Endothelial cell of umbilical vein (primary cell): ENCODE measurements at regions not wholly inside any gene's neighbourhood (a gene's known extent, or its start where the extent isn't known, plus 50 kb on each side); places are given as distances from the start of the nearest gene placed in this dataset.

ENCODE experiments used
- BruUV-seq: library from RNA; stranded (reverse); fragments of 400-500 nt; replicated peaks from 2 replicates; lab custom pipeline; 2021; lab: Mats Ljungman, UMichigan
- CTCF ChIA-PET: fragments of 300-600, 350-600 bp; sonication (Branson Sonifier 250); formaldehyde crosslinking; loops from one replicate; lab custom pipeline; 2021; ENCODE audit warnings: antibody characterized with exemption, inconsistent platforms; lab: Charles Lee
- POLR2A ChIA-PET: fragments of 300-600, 350-600 bp; sonication (Branson Sonifier 250); formaldehyde crosslinking; loops from one replicate; lab custom pipeline; 2021; ENCODE audit warnings: antibody characterized with exemption, inconsistent platforms; lab: Charles Lee
- DNase-seq: peaks from one replicate; pipeline ENCODE4 v3.0.0-alpha.2; 2011; ENCODE audit warnings: low read depth, low spot score
- FAIRE-seq: peaks from 2 replicates; lab custom pipeline; 2011; peaks lifted over from hg19 to GRCh38; lab: Jason Lieb, UNC
- H2AFZ ChIP-seq: 2 replicates; pipeline ENCODE4 v1.6.0; 2012; ENCODE audit warnings: low read depth, low read length, control low read depth, inconsistent platforms
- H3K27ac ChIP-seq: 2 replicates; pipeline ENCODE4 v1.5.1; 2011; ENCODE audit warnings: low read depth, mild to moderate bottlenecking, control low read depth, low read length, moderate library complexity; ENCODE audit not compliant: insufficient read depth
- H3K27me3 ChIP-seq, 2 experiments: 2 replicates each; pipeline versions ENCODE4 v1.6.0 to v1.6.1; 2011; ENCODE audit warnings: low read length in 2 of 2, mixed read lengths in 1 of 2; ENCODE audit not compliant: control insufficient read depth in 2 of 2, insufficient read depth in 2 of 2
- H3K36me3 ChIP-seq, 2 experiments: 2 replicates in 1 of 2; 3 replicates in 1 of 2; pipeline ENCODE4 v1.5.1; 2011; ENCODE audit warnings: low read length in 2 of 2, mild to moderate bottlenecking in 1 of 2, moderate library complexity in 1 of 2; ENCODE audit not compliant: control insufficient read depth in 2 of 2, insufficient read depth in 2 of 2; ENCODE audit errors: extremely low read depth in 1 of 2
- H3K4me1 ChIP-seq: 3 replicates; pipeline ENCODE4 v1.5.1; 2011; ENCODE audit warnings: mild to moderate bottlenecking, low read length; ENCODE audit not compliant: control insufficient read depth, insufficient read depth; ENCODE audit errors: extremely low read depth
- H3K4me2 ChIP-seq: 2 replicates; pipeline ENCODE4 v1.6.1; 2011; ENCODE audit warnings: low read length, control low read depth, mixed read lengths; ENCODE audit not compliant: insufficient read depth
- H3K4me3 ChIP-seq, 3 experiments: fragments of 200-600 bp in 1 of 3; sonication (generic), shearing (Covaris generic) in 1 of 3; replicated peaks in 1 of 3; 2 replicates each; pipeline ENCODE4 v1.5.1; 2011 to 2016; ENCODE audit warnings: control low read depth in 3 of 3, low read length in 3 of 3, mild to moderate bottlenecking in 2 of 3, inconsistent platforms in 1 of 3, low read depth in 1 of 3, moderate library complexity in 1 of 3; ENCODE audit not compliant: insufficient read depth in 1 of 3
- H3K79me2 ChIP-seq: 2 replicates; pipeline ENCODE4 v1.6.0; 2012; ENCODE audit warnings: low read length, inconsistent platforms; ENCODE audit not compliant: control insufficient read depth, insufficient read depth
- H3K9ac ChIP-seq: replicated peaks from 2 replicates; pipeline ENCODE3; 2011; ENCODE audit warnings: low read length, control low read depth; ENCODE audit not compliant: insufficient read depth; ENCODE audit errors: extremely low read depth
- H3K9me1 ChIP-seq: replicated peaks from 3 replicates; pipeline ENCODE4 v1.6.0; 2011; ENCODE audit warnings: mild to moderate bottlenecking, low read length; ENCODE audit not compliant: control insufficient read depth, insufficient read depth; ENCODE audit errors: extremely low read depth
- H3K9me3 ChIP-seq: replicated peaks from 2 replicates; pipeline ENCODE4 v1.5.1; 2012; ENCODE audit warnings: low read length, inconsistent platforms; ENCODE audit not compliant: control insufficient read depth, insufficient read depth
- H4K20me1 ChIP-seq: replicated peaks from 2 replicates; pipeline ENCODE3; 2011; ENCODE audit warnings: mild to moderate bottlenecking, low read length; ENCODE audit not compliant: control insufficient read depth, insufficient read depth; ENCODE audit errors: extremely low read depth
- EZH2 ChIP-seq: IDR thresholded peaks from 2 replicates; pipeline ENCODE4 v1.6.1; 2012; ENCODE audit warnings: borderline replicate concordance, low read depth, mild to moderate bottlenecking, moderate library complexity, low read length, inconsistent platforms; ENCODE audit not compliant: severe bottlenecking
- FOS ChIP-seq: IDR thresholded peaks from 2 replicates; pipeline ENCODE4 v1.6.1; 2011; ENCODE audit warnings: mild to moderate bottlenecking, low read length, moderate library complexity, borderline replicate concordance; ENCODE audit not compliant: insufficient read depth
- GATA2 ChIP-seq: IDR thresholded peaks from 2 replicates; pipeline ENCODE4 v1.7.0; 2011; ENCODE audit warnings: low read depth, mild to moderate bottlenecking, moderate library complexity, mixed read lengths, low read length; ENCODE audit not compliant: insufficient read length, insufficient read depth
- JUN ChIP-seq: IDR thresholded peaks from 2 replicates; pipeline ENCODE4 v1.6.1; 2011; ENCODE audit warnings: borderline replicate concordance, low read depth; ENCODE audit not compliant: insufficient read length, insufficient read depth
- MYC ChIP-seq: IDR thresholded peaks from one replicate; pipeline ENCODE4 v1.6.1; 2011; ENCODE audit warnings: mild to moderate bottlenecking, low read depth, low read length
- POLR2A ChIP-seq: IDR thresholded peaks from 2 replicates; pipeline ENCODE4 v1.6.1; 2012; ENCODE audit warnings: low read depth, mild to moderate bottlenecking, control low read depth, low read length
- POLR2AphosphoS5 ChIP-seq: IDR thresholded peaks from 2 replicates; pipeline ENCODE4 v1.6.1; 2012; ENCODE audit warnings: low read depth, mild to moderate bottlenecking, control low read depth, low read length, moderate library complexity; ENCODE audit not compliant: insufficient read depth
- dilution Hi-C: fragments of 300-500 bp; cut with MboI; formaldehyde crosslinking; loops from one replicate; pipeline ENCODE4 v1.15.0; 2019; ENCODE audit warnings: low sequenced_read_pairs; ENCODE audit not compliant: extremely low pct_ligation_motif_present
- intact Hi-C: fragments of 100-400 bp; cut with micrococcal nuclease; formaldehyde crosslinking; loops from one replicate; pipeline ENCODE4 v1.10.0; 2022
- TF ChIP-seq, protein P1 (sequence below): IDR thresholded peaks from 2 replicates; pipeline ENCODE4 v1.6.1; 2011; ENCODE audit not compliant: insufficient read depth, insufficient read length
- TF ChIP-seq, protein P2 (sequence below), 2 donors: IDR thresholded peaks; 1 replicate in 1 of 2; 2 replicates in 1 of 2; pipeline ENCODE4 v1.5.1; 2011; ENCODE audit warnings: low read length in 2 of 2, mild to moderate bottlenecking in 2 of 2, moderate library complexity in 2 of 2, control low read depth in 1 of 2, inconsistent platforms in 1 of 2, low read depth in 1 of 2; ENCODE audit not compliant: insufficient read depth in 1 of 2; ENCODE audit errors: extremely low read depth in 1 of 2

DNA sequence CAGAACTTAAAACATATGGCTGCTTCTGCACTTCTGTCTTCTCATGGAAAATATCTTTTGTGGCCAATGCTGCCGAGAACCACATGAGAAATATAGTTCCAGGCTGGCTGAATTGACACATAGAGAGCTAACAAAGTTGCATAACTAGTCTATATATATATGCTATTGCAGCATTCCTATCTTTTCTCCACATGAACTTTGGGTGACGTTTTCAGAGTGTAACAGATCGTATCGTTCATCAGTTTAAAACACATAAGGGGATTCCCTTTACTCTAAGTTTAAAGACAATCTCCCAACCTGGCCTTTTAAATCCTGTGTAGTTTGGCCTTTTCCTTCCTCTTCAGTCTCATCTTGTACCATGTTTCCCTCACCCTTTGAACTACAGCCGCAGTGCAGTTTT is 394.2 kb upstream of the CBLB start:
- FAIRE-seq, result no peak
- no peak overlapping the region for H3K4me3 ChIP-seq
- no peak overlapping the region for H3K4me2 ChIP-seq
- CTCF ChIA-PET, result no interaction called here
- no peaks in the 10 kb centered on the region for H3K79me2 ChIP-seq
- H3K9me3 ChIP-seq, result no peaks in the 10 kb centered on the region
- intact Hi-C loops, result no loop called here
- no peaks in the 10 kb centered on the region for H3K9me1 ChIP-seq
- no peak overlapping the region for H3K9ac ChIP-seq
- no peak overlapping the region for H2AFZ ChIP-seq
- TF ChIP-seq, protein P1, sequence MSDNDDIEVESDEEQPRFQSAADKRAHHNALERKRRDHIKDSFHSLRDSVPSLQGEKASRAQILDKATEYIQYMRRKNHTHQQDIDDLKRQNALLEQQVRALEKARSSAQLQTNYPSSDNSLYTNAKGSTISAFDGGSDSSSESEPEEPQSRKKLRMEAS, result no peak
- TF ChIP-seq GATA2 (no peak), JUN (no peak), FOS (no peak), EZH2 (no peak)
- TF ChIP-seq, protein P2, sequence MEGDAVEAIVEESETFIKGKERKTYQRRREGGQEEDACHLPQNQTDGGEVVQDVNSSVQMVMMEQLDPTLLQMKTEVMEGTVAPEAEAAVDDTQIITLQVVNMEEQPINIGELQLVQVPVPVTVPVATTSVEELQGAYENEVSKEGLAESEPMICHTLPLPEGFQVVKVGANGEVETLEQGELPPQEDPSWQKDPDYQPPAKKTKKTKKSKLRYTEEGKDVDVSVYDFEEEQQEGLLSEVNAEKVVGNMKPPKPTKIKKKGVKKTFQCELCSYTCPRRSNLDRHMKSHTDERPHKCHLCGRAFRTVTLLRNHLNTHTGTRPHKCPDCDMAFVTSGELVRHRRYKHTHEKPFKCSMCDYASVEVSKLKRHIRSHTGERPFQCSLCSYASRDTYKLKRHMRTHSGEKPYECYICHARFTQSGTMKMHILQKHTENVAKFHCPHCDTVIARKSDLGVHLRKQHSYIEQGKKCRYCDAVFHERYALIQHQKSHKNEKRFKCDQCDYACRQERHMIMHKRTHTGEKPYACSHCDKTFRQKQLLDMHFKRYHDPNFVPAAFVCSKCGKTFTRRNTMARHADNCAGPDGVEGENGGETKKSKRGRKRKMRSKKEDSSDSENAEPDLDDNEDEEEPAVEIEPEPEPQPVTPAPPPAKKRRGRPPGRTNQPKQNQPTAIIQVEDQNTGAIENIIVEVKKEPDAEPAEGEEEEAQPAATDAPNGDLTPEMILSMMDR (IDR thresholded peaks at IDR 0.05; ENCODE audit: extremely low read depth in 1 of 2, insufficient read depth in 1 of 2, low read depth in 1 of 2, low read length in 2 of 2), result no peak
- POLR2A ChIA-PET, result no interaction called here
- H3K27ac ChIP-seq, result no peak overlapping the region
- no peaks in the 10 kb centered on the region for H3K27me3 ChIP-seq
- no peaks in the 10 kb centered on the region for H4K20me1 ChIP-seq
- no peaks in the 10 kb centered on the region for H3K36me3 ChIP-seq
- DNase-seq, result no peak
- dilution Hi-C loops, result no loop called here
- no TSS peak for BruUV-seq
- no peaks in the 10 kb centered on the region for H3K4me1 ChIP-seq

DNA sequence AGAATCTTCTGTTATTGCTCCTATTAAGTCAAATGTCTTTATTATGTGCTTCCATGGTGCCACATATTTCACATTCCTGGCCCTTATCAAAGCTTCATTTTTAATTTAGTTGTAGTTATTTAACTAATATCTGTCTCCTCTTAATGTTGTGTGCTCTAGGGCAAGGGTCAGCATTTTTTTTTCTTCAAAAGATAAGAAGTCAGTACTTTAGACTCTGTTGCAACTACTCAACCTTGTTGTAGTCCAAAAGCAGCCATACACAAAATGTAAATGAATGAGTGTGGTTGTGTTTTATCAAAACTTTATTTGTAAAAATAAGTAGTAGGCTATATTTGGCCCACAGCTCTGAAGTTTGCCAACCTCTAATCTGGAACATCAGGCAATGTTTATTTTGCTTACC is 394.7 kb upstream of the CBLB start:
- no peak overlapping the region for H3K27ac ChIP-seq
- no TSS peak for BruUV-seq
- H3K9me3 ChIP-seq, result no peaks in the 10 kb centered on the region
- FAIRE-seq (no peak), DNase-seq (no peak)
- H3K4me3 ChIP-seq, result no peak overlapping the region
- ChIA-PET POLR2A (no interaction called here), CTCF (no interaction called here)
- intact Hi-C loops, result no loop called here
- no peaks in the 10 kb centered on the region for H3K9me1 ChIP-seq
- TF ChIP-seq JUN (no peak), EZH2 (no peak), POLR2A (no peak), POLR2AphosphoS5 (no peak), MYC (no peak), GATA2 (no peak), FOS (no peak)
- TF ChIP-seq, protein P1, result no peak
- TF ChIP-seq, protein P2 (IDR thresholded peaks at IDR 0.05; ENCODE audit: extremely low read depth in 1 of 2, insufficient read depth in 1 of 2, low read depth in 1 of 2, low read length in 2 of 2), result no peak
- H4K20me1 ChIP-seq, result no peaks in the 10 kb centered on the region
- no peaks in the 10 kb centered on the region for H3K79me2 ChIP-seq
- dilution Hi-C loops, result no loop called here
- no peak overlapping the region for H3K9ac ChIP-seq
- H3K36me3 ChIP-seq, result no peaks in the 10 kb centered on the region
- H3K27me3 ChIP-seq, result no peaks in the 10 kb centered on the region
- no peak overlapping the region for H3K4me2 ChIP-seq
- no peak overlapping the region for H2AFZ ChIP-seq
- H3K4me1 ChIP-seq, result no peaks in the 10 kb centered on the region
